ENCODE measurements at regions not wholly inside any gene's neighbourhood (a gene's known extent, or its start where the extent isn't known, plus 50 kb on each side); places are given as distances from the start of the nearest gene placed in this dataset.

- H3K4me1 ChIP-seq, result peaks cover 11 to 27% (median 14%) of the 10 kb centered on the region in 4 donors
- TF ChIP-seq POLR2A (IDR thresholded peaks at IDR 0.05), result no peak
- TF ChIP-seq EP300 (IDR thresholded peaks at IDR 0.05), result no peak
- no peak for TF ChIP-seq POLR2AphosphoS5 (IDR thresholded peaks at IDR 0.05)
- TF ChIP-seq CTCF (IDR thresholded peaks at IDR 0.05), result no peak
- WGBS, 5 donors, result 40 to 65% (median 47%) methylated on average over 5 of the region's 5 CpGs
- peak overlapping the region in 3 of 5 donors; percentile 43 to 77 (median 74) for H3K27ac ChIP-seq
- intact Hi-C loops (cut with DNase I; ENCODE audit: low total_unique reads), result no loop called here
- no peaks in the 10 kb centered on the region for H3K36me3 ChIP-seq
- no peak overlapping the region for H3K4me3 ChIP-seq
- no peaks in the 10 kb centered on the region for H3K27me3 ChIP-seq
- no peaks in the 10 kb centered on the region for H3K9me3 ChIP-seq
- DNase-seq, result peak in 1 of 2 donors; percentile 23
These were observed 147.9 kb downstream of the B3GNT2 start for GRCh38 chr2:62343636-62344337.

GRCh38 chr2:62343206-62343605 lies 147.3 kb downstream of the B3GNT2 start:
- H3K9me3 ChIP-seq, result no peaks in the 10 kb centered on the region
- peak overlapping the region in 3 of 5 donors; percentile 43 to 77 (median 74) for H3K27ac ChIP-seq
- H3K36me3 ChIP-seq, result no peaks in the 10 kb centered on the region
- peaks cover 12 to 27% (median 14%) of the 10 kb centered on the region in 4 donors for H3K4me1 ChIP-seq
- H3K4me3 ChIP-seq, result no peak overlapping the region
- DNase-seq, result no peak
- TF ChIP-seq EP300 (IDR thresholded peaks at IDR 0.05) (no peak), POLR2A (IDR thresholded peaks at IDR 0.05) (no peak), CTCF (IDR thresholded peaks at IDR 0.05) (no peak), POLR2AphosphoS5 (IDR thresholded peaks at IDR 0.05) (no peak)
- H3K27me3 ChIP-seq, result no peaks in the 10 kb centered on the region
- intact Hi-C loops (cut with DNase I; ENCODE audit: low total_unique reads), result no loop called here

GRCh38 chr2:62340994-62341484 lies 145.1 kb downstream of the B3GNT2 start:
- no peaks in the 10 kb centered on the region for H3K36me3 ChIP-seq
- H3K9me3 ChIP-seq, result no peaks in the 10 kb centered on the region
- peak in 1 of 3 donors; percentile 78 for TF ChIP-seq POLR2AphosphoS5 (IDR thresholded peaks at IDR 0.05)
- TF ChIP-seq EP300 (IDR thresholded peaks at IDR 0.05), result no peak
- no peak for TF ChIP-seq CTCF (IDR thresholded peaks at IDR 0.05)
- DNase-seq, result peak; percentile 27 to 29
- peaks cover 14 to 27% (median 15%) of the 10 kb centered on the region in 4 donors for H3K4me1 ChIP-seq
- H3K4me3 ChIP-seq, result no peak overlapping the region
- H3K27ac ChIP-seq, result no peak overlapping the region
- H3K27me3 ChIP-seq, result no peaks in the 10 kb centered on the region
- WGBS, 5 donors, result 47 to 62% (median 56%) methylated on average over 4 of the region's 4 CpGs
- intact Hi-C loops (cut with DNase I; ENCODE audit: low total_unique reads), result no loop called here

GRCh38 chr2:62339837-62340236 lies 143.9 kb downstream of the B3GNT2 start:
- 88 to 96% (median 94%) methylated on average over 2 of the region's 2 CpGs for WGBS, 5 donors
- DNase-seq, result no peak
- Histone ChIP-seq H3K36me3 (no peaks in the 10 kb centered on the region), H3K4me3 (no peak overlapping the region), H3K27ac (no peak overlapping the region), H3K4me1 (peaks cover 14 to 27% (median 15%) of the 10 kb centered on the region in 4 donors), H3K9me3 (no peaks in the 10 kb centered on the region), H3K27me3 (no peaks in the 10 kb centered on the region)
- no peak for TF ChIP-seq EP300 (IDR thresholded peaks at IDR 0.05)
- TF ChIP-seq POLR2AphosphoS5 (IDR thresholded peaks at IDR 0.05), result no peak
- TF ChIP-seq CTCF (IDR thresholded peaks at IDR 0.05), result no peak
- TF ChIP-seq POLR2A (IDR thresholded peaks at IDR 0.05), result no peak
- intact Hi-C loops (cut with DNase I; ENCODE audit: low total_unique reads), result no loop called here

All from stomach (tissue), 8 donors.